Testis (tissue), 2 donors: ENCODE measurements at regions not wholly inside any gene's neighbourhood (a gene's known extent, or its start where the extent isn't known, plus 50 kb on each side); places are given as distances from the start of the nearest gene placed in this dataset.

Experiments used
- DNase-seq: peaks from one replicate; pipeline ENCODE4 v3.0.0-alpha.2; 2019
- H3K27ac ChIP-seq, 2 donors: fragments of 200-600 bp; sonication (generic); one replicate each; pipeline ENCODE4 v1.5.1; 2019
- H3K27me3 ChIP-seq: fragments of 200-600 bp; sonication (generic); one replicate; pipeline ENCODE4 v1.5.1; 2019
- H3K36me3 ChIP-seq: fragments of 200-600 bp; sonication (generic); one replicate; pipeline ENCODE4 v1.5.1; 2017; ENCODE audit warnings: low read depth; ENCODE audit errors: missing control alignments
- H3K4me1 ChIP-seq: fragments of 200-600 bp; sonication (generic); one replicate; pipeline ENCODE4 v1.5.1; 2019
- H3K4me3 ChIP-seq, 2 donors: fragments of 200-600 bp; sonication (generic); one replicate each; pipeline ENCODE4 v1.5.1; 2017 to 2019
- H3K9me3 ChIP-seq: fragments of 200-600 bp; sonication (generic); one replicate; pipeline ENCODE4 v1.5.1; 2017
- POLR2A ChIP-seq: fragments of 450-650 bp; IDR thresholded peaks from one replicate; pipeline ENCODE4 v1.6.1; 2017; ENCODE audit warnings: antibody characterized with exemption, mild to moderate bottlenecking, moderate library complexity
- WGBS, 2 donors: methylation state at CpG; one replicate each; pipeline ENCODE4 v1.1.5; 2018; 5-methylcytosine and 5-hydroxymethylcytosine counted together
- intact Hi-C: fragments of 100-400 bp; cut with DNase I; formaldehyde crosslinking; loops from one replicate; pipeline ENCODE4 v1.15.1; 2023; ENCODE audit warnings: low total_unique reads
- TF ChIP-seq, protein P1 (sequence below), 3 experiments: fragments of 450-650 bp in 2 of 3; fragments of 200-600 bp in 1 of 3; sonication (generic) in 1 of 3; IDR thresholded peaks; one replicate each; pipeline ENCODE4 v1.5.1; 2016 to 2019; ENCODE audit warnings: antibody characterized with exemption in 3 of 3, mild to moderate bottlenecking in 2 of 3, moderate library complexity in 1 of 3

DNA sequence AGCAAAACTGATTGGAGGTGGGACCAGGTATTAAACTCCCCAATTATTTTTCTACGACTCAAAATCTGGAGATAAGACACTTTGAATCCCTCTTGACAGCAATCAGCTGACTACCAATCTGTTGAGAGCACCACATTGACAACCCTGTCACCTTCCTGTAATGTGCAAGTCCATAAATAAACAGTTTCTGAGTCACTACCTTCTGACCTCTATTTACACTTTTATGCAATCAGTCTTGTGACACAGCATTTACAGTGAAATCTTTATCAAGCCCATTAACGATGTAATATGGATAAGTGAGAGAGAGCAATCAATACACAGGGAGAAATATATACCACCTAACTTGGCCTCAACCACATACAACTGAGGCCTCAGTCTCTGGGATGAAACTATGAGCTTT, 283.7 kb upstream of the ANO5 start:
- intact Hi-C loops = no loop called here
- H3K36me3 ChIP-seq = no peaks in the 10 kb centered on the region
- H3K27ac ChIP-seq = no peak overlapping the region
- H3K4me1 ChIP-seq = no peaks in the 10 kb centered on the region
- DNase-seq = no peak
- H3K9me3 ChIP-seq = no peaks in the 10 kb centered on the region
- TF ChIP-seq POLR2A = no peak
- TF ChIP-seq, protein P1, sequence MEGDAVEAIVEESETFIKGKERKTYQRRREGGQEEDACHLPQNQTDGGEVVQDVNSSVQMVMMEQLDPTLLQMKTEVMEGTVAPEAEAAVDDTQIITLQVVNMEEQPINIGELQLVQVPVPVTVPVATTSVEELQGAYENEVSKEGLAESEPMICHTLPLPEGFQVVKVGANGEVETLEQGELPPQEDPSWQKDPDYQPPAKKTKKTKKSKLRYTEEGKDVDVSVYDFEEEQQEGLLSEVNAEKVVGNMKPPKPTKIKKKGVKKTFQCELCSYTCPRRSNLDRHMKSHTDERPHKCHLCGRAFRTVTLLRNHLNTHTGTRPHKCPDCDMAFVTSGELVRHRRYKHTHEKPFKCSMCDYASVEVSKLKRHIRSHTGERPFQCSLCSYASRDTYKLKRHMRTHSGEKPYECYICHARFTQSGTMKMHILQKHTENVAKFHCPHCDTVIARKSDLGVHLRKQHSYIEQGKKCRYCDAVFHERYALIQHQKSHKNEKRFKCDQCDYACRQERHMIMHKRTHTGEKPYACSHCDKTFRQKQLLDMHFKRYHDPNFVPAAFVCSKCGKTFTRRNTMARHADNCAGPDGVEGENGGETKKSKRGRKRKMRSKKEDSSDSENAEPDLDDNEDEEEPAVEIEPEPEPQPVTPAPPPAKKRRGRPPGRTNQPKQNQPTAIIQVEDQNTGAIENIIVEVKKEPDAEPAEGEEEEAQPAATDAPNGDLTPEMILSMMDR (IDR thresholded peaks at IDR 0.05) = no peak
- no peak overlapping the region for H3K4me3 ChIP-seq
- 67 to 68% methylated on average over 2 of the region's 2 CpGs for WGBS, 2 donors
- no peaks in the 10 kb centered on the region for H3K27me3 ChIP-seq

DNA sequence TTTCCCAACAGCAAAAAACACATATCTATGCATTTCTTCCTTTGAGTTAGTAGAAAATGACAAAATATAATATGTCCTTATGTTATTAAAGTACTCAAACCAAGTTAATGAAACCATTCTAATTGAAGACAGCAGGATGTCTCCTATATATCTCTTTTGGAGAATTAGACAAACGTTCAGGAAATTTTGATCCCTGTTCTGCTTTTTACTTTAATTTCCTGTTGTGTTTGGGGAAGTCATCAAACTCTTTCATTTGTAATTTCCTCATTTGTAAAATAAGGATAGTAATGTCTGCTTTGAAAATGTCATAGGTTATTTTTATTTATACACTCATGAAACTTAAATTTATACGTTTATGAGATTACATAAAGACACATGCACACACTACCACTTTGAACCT, 281.8 kb upstream of the ANO5 start:
- no peak overlapping the region for H3K27ac ChIP-seq
- no peak for DNase-seq

DNA sequence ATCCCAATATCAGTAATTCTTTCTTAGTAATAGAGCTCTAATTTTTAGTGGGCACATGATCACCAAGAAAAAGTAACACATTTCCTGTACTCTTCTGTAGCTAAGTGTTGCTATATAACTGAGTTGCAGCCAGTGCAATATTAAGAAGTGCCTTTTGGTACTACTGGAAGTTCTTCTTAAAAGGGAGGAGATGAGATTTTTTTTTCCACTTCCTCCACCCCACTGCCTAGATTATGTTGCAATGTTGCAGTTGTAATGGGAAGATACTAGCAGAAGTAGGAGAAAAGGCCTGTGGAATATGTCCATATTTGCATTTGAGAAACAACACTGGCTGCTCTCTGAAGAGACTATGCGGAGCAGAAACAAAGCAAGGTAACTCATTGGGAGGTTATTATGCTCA, 280.6 kb upstream of the ANO5 start:
- intact Hi-C loops = no loop called here
- TF ChIP-seq POLR2A = no peak
- TF ChIP-seq, protein P1 (IDR thresholded peaks at IDR 0.05) = no peak
- no peaks in the 10 kb centered on the region for H3K27me3 ChIP-seq
- H3K4me3 ChIP-seq = no peak overlapping the region
- DNase-seq = no peak
- no peak overlapping the region for H3K27ac ChIP-seq
- H3K36me3 ChIP-seq = no peaks in the 10 kb centered on the region
- no peaks in the 10 kb centered on the region for H3K9me3 ChIP-seq
- WGBS, 2 donors = 78 to 93% methylated on average over 1 of the region's 1 CpG
- H3K4me1 ChIP-seq = no peaks in the 10 kb centered on the region

More for the DNA sequence above, 281.8 kb upstream of the ANO5 start:
- Histone ChIP-seq H3K9me3 (no peaks in the 10 kb centered on the region), H3K27me3 (no peaks in the 10 kb centered on the region), H3K36me3 (no peaks in the 10 kb centered on the region), H3K4me1 (no peaks in the 10 kb centered on the region), H3K4me3 (no peak overlapping the region)
- intact Hi-C loops = no loop called here
- 62% methylated on average over 2 of the region's 2 CpGs for WGBS, 2 donors
- TF ChIP-seq, protein P1 (IDR thresholded peaks at IDR 0.05) = no peak
- no peak for TF ChIP-seq POLR2A

- no peak for TF ChIP-seq POLR2A
- TF ChIP-seq, protein P1 (IDR thresholded peaks at IDR 0.05) = no peak
- Histone ChIP-seq H3K4me1 (no peaks in the 10 kb centered on the region), H3K36me3 (no peaks in the 10 kb centered on the region), H3K9me3 (no peaks in the 10 kb centered on the region), H3K27me3 (no peaks in the 10 kb centered on the region), H3K27ac (no peak overlapping the region), H3K4me3 (no peak overlapping the region)
- intact Hi-C loops = no loop called here
- WGBS, 2 donors = 79 to 100% methylated on average over 1 of the region's 1 CpG
- no peak for DNase-seq
Observed at GRCh38 chr11:21921151-21921550, 271.7 kb upstream of the ANO5 start.

- Histone ChIP-seq H3K27me3 (no peaks in the 10 kb centered on the region), H3K9me3 (no peaks in the 10 kb centered on the region), H3K27ac (no peak overlapping the region), H3K4me1 (no peaks in the 10 kb centered on the region), H3K4me3 (no peak overlapping the region), H3K36me3 (no peaks in the 10 kb centered on the region)
- intact Hi-C loops = no loop called here
- TF ChIP-seq, protein P1 (IDR thresholded peaks at IDR 0.05) = no peak
- no peak for TF ChIP-seq POLR2A
- DNase-seq = no peak
- 44 to 97% methylated on average over 1 of the region's 1 CpG for WGBS, 2 donors
Observed at GRCh38 chr11:21924262-21924661, 268.6 kb upstream of the ANO5 start.
